Fibroblast of lung (primary cell): ENCODE measurements at regions not wholly inside any gene's neighbourhood (a gene's known extent, or its start where the extent isn't known, plus 50 kb on each side); places are given as distances from the start of the nearest gene placed in this dataset.

Source experiments
- DNase-seq, 2 donors: peaks; one replicate each; pipeline versions ENCODE4 v3.0.0 to v3.0.0-alpha.2; 2010; ENCODE audit warnings: low read depth in 2 of 2
- H2AFZ ChIP-seq: 2 replicates; pipeline ENCODE4 v1.5.1; 2012; ENCODE audit warnings: low read length, control low read depth, inconsistent platforms
- H3K27ac ChIP-seq: 2 replicates; pipeline ENCODE4 v1.5.1; 2011; ENCODE audit warnings: low read length, control low read depth; ENCODE audit not compliant: insufficient read depth
- H3K27me3 ChIP-seq: 2 replicates; pipeline ENCODE4 v1.5.1; 2011; ENCODE audit warnings: mild to moderate bottlenecking, low read length; ENCODE audit not compliant: control insufficient read depth, insufficient read depth
- H3K36me3 ChIP-seq: 2 replicates; pipeline ENCODE4 v1.5.1; 2011; ENCODE audit warnings: low read length; ENCODE audit not compliant: control insufficient read depth, insufficient read depth
- H3K4me1 ChIP-seq: 2 replicates; pipeline ENCODE4 v1.5.1; 2011; ENCODE audit warnings: low read length; ENCODE audit not compliant: control insufficient read depth, insufficient read depth; ENCODE audit errors: extremely low read depth
- H3K4me2 ChIP-seq: 2 replicates; pipeline ENCODE4 v1.5.1; 2011; ENCODE audit warnings: low read length, control low read depth; ENCODE audit not compliant: insufficient read depth; ENCODE audit errors: extremely low read depth
- H3K4me3 ChIP-seq, 4 experiments: fragments of 200-600 bp in 1 of 4; sonication (generic) in 1 of 4; replicated peaks in 1 of 4; 2 replicates each; pipeline ENCODE4 v1.5.1; 2011 to 2016; ENCODE audit warnings: low read length in 4 of 4, low read depth in 3 of 4, mild to moderate bottlenecking in 3 of 4, control low read depth in 2 of 4, inconsistent platforms in 1 of 4, mixed read lengths in 1 of 4; ENCODE audit not compliant: insufficient read depth in 1 of 4; ENCODE audit errors: control extremely low read depth in 1 of 4
- H3K79me2 ChIP-seq: 2 replicates; pipeline ENCODE4 v1.5.1; 2012; ENCODE audit warnings: mild to moderate bottlenecking, low read length, inconsistent platforms; ENCODE audit not compliant: control insufficient read depth, insufficient read depth
- H3K9ac ChIP-seq: 2 replicates; pipeline ENCODE4 v1.5.1; 2011; ENCODE audit warnings: mild to moderate bottlenecking, low read length, control low read depth; ENCODE audit not compliant: insufficient read depth
- H3K9me3 ChIP-seq: 2 replicates; pipeline ENCODE4 v1.5.1; 2012; ENCODE audit warnings: low read depth, low read length; ENCODE audit not compliant: control insufficient read depth, insufficient read depth
- H4K20me1 ChIP-seq: 2 replicates; pipeline ENCODE4 v1.5.1; 2011; ENCODE audit warnings: low read length; ENCODE audit not compliant: control insufficient read depth, insufficient read depth; ENCODE audit errors: extremely low read depth
- EZH2 ChIP-seq: IDR thresholded peaks from 2 replicates; pipeline ENCODE4 v1.5.1; 2012; ENCODE audit warnings: low read length, control low read depth, mild to moderate bottlenecking; ENCODE audit errors: missing control alignments
- TF ChIP-seq, protein P1 (sequence below), 2 donors: IDR thresholded peaks in 1 of 2; conservative IDR thresholded peaks in 1 of 2; 1 replicate in 1 of 2; 2 replicates in 1 of 2; pipeline ENCODE4 v1.5.1; 2011 to 2012; ENCODE audit warnings: low read length in 2 of 2, control low read depth in 1 of 2, inconsistent platforms in 1 of 2, low read depth in 1 of 2, mild to moderate bottlenecking in 1 of 2

DNA sequence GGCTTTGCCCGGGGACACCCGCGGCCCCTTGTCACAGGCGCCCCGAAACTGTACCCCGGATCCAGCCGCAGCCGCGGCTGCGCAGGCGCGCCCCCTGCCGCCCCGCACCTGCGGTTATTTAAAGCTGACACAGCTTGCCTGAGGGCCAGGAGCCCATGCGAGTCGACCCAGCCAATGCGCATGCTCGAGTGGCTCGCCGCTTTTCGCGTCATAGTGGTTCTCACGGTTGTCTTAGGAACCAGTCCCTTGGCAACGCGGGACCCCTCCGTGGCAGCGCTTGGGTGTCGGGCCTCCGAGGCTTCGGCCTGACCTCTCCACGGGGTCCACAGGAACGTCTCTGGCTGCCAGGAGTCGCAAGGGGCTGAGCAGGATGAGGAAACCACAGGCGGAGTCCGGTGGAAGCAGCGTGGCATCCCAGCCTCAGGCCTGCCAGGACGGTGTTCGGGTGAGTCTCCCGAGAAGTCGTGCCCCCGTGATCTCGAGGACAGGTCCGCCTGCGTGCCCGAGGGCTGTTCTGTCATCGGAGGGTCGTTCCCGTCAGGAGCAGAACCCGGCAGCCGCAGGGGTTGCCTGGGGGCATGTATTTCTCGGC, 716.9 kb downstream of the KCNJ18 start:
- H3K79me2 ChIP-seq = no peaks in the 10 kb centered on the region
- no peak for DNase-seq
- H3K36me3 ChIP-seq = no peaks in the 10 kb centered on the region
- no peaks in the 10 kb centered on the region for H3K27me3 ChIP-seq
- no peaks in the 10 kb centered on the region for H3K9me3 ChIP-seq
- TF ChIP-seq EZH2 = no peak
- TF ChIP-seq, protein P1, sequence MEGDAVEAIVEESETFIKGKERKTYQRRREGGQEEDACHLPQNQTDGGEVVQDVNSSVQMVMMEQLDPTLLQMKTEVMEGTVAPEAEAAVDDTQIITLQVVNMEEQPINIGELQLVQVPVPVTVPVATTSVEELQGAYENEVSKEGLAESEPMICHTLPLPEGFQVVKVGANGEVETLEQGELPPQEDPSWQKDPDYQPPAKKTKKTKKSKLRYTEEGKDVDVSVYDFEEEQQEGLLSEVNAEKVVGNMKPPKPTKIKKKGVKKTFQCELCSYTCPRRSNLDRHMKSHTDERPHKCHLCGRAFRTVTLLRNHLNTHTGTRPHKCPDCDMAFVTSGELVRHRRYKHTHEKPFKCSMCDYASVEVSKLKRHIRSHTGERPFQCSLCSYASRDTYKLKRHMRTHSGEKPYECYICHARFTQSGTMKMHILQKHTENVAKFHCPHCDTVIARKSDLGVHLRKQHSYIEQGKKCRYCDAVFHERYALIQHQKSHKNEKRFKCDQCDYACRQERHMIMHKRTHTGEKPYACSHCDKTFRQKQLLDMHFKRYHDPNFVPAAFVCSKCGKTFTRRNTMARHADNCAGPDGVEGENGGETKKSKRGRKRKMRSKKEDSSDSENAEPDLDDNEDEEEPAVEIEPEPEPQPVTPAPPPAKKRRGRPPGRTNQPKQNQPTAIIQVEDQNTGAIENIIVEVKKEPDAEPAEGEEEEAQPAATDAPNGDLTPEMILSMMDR (conservative IDR thresholded peaks at IDR 0.05 in 1 of 2, IDR thresholded peaks at IDR 0.05 in 1 of 2; ENCODE audit: low read depth in 1 of 2, low read length in 2 of 2) = no peak
- H3K27ac ChIP-seq = no peak overlapping the region
- no peak overlapping the region for H3K4me3 ChIP-seq
- H3K4me2 ChIP-seq = no peak overlapping the region
- no peak overlapping the region for H3K9ac ChIP-seq
- H4K20me1 ChIP-seq = no peaks in the 10 kb centered on the region
- H2AFZ ChIP-seq = no peak overlapping the region
- H3K4me1 ChIP-seq = no peaks in the 10 kb centered on the region

GRCh38 chr17:22410136-22410535, 717.8 kb downstream of the KCNJ18 start:
- Histone ChIP-seq H3K9me3 (no peaks in the 10 kb centered on the region), H2AFZ (no peak overlapping the region), H3K27ac (no peak overlapping the region), H3K4me2 (no peak overlapping the region), H3K36me3 (no peaks in the 10 kb centered on the region), H3K9ac (no peak overlapping the region), H3K79me2 (no peaks in the 10 kb centered on the region), H3K4me1 (no peaks in the 10 kb centered on the region), H3K27me3 (no peaks in the 10 kb centered on the region), H3K4me3 (no peak overlapping the region), H4K20me1 (no peaks in the 10 kb centered on the region)
- TF ChIP-seq EZH2 = no peak
- TF ChIP-seq, protein P1 (conservative IDR thresholded peaks at IDR 0.05 in 1 of 2, IDR thresholded peaks at IDR 0.05 in 1 of 2; ENCODE audit: low read depth in 1 of 2, low read length in 2 of 2) = no peak
- DNase-seq = no peak

DNA sequence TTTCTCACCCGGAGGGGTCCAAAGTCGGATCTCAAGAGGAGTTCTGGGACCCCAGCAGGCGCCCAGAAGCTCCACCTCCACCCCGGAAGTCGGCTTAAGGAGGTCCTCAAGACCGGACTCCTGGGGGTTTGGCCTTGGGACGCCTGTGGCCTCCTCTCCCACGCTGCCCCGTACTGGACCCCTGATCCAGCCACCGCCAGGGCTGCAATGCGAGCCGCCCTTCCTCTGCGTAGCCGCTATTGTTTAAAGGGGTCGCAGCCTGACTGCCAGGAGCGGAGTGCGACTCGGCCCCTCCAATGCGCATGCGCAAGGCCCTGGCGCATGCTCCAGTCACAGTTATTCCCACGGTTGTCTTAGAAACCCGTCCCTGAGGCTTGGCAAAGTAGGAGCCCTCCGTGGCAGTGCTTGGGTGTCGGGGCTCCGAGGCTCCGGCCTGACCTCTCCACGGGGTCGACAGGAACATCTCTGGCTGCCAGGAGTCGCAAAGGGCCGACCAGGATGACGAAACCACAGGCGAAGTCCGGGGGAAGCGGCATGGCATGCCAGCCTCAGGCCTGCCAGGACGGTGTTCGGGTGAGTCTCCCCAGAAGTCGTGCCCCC, 719.0 kb downstream of the KCNJ18 start:
- Histone ChIP-seq H2AFZ (no peak overlapping the region), H3K4me1 (no peaks in the 10 kb centered on the region), H3K9ac (no peak overlapping the region), H3K27ac (no peak overlapping the region), H3K4me2 (no peak overlapping the region), H3K79me2 (no peaks in the 10 kb centered on the region), H4K20me1 (no peaks in the 10 kb centered on the region), H3K9me3 (no peaks in the 10 kb centered on the region), H3K4me3 (no peak overlapping the region), H3K36me3 (no peaks in the 10 kb centered on the region), H3K27me3 (no peaks in the 10 kb centered on the region)
- TF ChIP-seq, protein P1 (conservative IDR thresholded peaks at IDR 0.05 in 1 of 2, IDR thresholded peaks at IDR 0.05 in 1 of 2; ENCODE audit: low read depth in 1 of 2, low read length in 2 of 2) = no peak
- TF ChIP-seq EZH2 = no peak
- DNase-seq = no peak
